IgD-negative memory B cell (primary cell): ENCODE measurements at regions not wholly inside any gene's neighbourhood (a gene's known extent, or its start where the extent isn't known, plus 50 kb on each side); places are given as distances from the start of the nearest gene placed in this dataset.

Source experiments
- H3K27ac Mint-ChIP-seq, 3 donors: one replicate each; pipeline ENCODE4 v1.8.0; 2020 to 2022; ENCODE audit warnings: mild to moderate bottlenecking in 3 of 3, mixed read lengths in 3 of 3, moderate library complexity in 1 of 3
- H3K27me3 Mint-ChIP-seq: one replicate; pipeline ENCODE4 v1.8.0; 2021; ENCODE audit warnings: mixed read lengths
- H3K36me3 Mint-ChIP-seq: one replicate; pipeline ENCODE4 v1.8.0; 2020; ENCODE audit warnings: mild to moderate bottlenecking, mixed read lengths
- H3K4me1 Mint-ChIP-seq, 3 donors: one replicate each; pipeline ENCODE4 v1.8.0; 2020 to 2022; ENCODE audit warnings: mixed read lengths in 3 of 3, mild to moderate bottlenecking in 1 of 3
- H3K4me3 Mint-ChIP-seq, 4 donors: one replicate each; pipeline ENCODE4 v1.8.0; 2020 to 2022; ENCODE audit warnings: mild to moderate bottlenecking in 4 of 4, mixed read lengths in 4 of 4, moderate library complexity in 3 of 4
- H3K9me3 Mint-ChIP-seq, 3 donors: one replicate each; pipeline ENCODE4 v1.8.0; 2020 to 2021; ENCODE audit warnings: mixed read lengths in 3 of 3, mild to moderate bottlenecking in 1 of 3

DNA sequence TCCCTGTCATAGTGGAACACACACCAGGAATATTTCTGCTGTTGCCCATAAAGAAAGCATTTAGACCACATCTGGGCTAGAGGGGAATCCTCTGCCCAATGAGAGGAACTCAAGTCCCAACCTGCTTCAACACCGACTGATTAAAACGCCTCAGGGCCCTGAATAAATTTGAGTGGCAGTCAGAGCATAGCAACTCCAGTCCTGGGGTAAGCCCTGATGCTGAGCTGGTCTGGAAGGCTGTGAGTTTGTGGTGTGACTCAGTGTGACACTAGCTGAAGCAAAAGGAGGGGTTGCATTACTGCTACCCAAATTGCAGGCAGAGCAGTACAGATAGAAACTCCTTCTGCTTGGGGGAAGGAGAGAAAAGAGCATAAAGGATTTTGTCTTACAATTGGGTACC, 148.3 kb downstream of the PRDM9 start:
- H3K27me3 Mint-ChIP-seq: no peaks in the 10 kb centered on the region
- H3K36me3 Mint-ChIP-seq: no peaks in the 10 kb centered on the region
- H3K4me1 Mint-ChIP-seq: no peaks in the 10 kb centered on the region
- no peak overlapping the region for H3K4me3 Mint-ChIP-seq
- H3K27ac Mint-ChIP-seq: no peak overlapping the region
- peaks cover 0 to 6% (median 3%) of the 10 kb centered on the region in 3 donors for H3K9me3 Mint-ChIP-seq

DNA sequence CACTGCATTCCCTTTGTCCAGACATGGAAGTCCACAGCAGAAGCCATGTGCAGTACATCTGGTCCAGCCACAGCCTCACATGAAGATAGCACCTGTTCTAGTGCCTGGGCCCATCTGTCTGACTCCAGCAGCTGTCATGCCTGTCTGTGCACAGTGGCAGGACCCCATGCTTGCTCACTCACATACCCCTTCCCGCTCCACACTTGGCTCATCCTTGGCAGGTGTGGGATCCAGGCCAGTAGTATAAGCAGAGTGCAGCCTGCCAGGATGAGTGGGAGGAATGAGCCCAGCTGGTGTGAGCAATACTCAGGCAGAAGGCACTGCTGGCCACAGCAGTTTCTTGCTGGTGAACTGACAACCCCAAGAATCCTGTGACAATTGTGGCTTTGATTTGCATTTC, 168.0 kb downstream of the PRDM9 start:
- Mint-ChIP-seq H3K27me3 (no peaks in the 10 kb centered on the region), H3K4me1 (no peaks in the 10 kb centered on the region), H3K4me3 (no peak overlapping the region), H3K9me3 (peaks cover 0 to 2% (median 0%) of the 10 kb centered on the region in 3 donors), H3K36me3 (no peaks in the 10 kb centered on the region), H3K27ac (no peak overlapping the region)

- Mint-ChIP-seq H3K27me3 (no peaks in the 10 kb centered on the region), H3K36me3 (no peaks in the 10 kb centered on the region), H3K4me1 (no peaks in the 10 kb centered on the region), H3K27ac (no peak overlapping the region), H3K4me3 (no peak overlapping the region), H3K9me3 (peaks cover 0 to 4% (median 4%) of the 10 kb centered on the region in 3 donors)
These were observed 170.6 kb downstream of the PRDM9 start for GRCh38 chr5:23677996-23678395.

GRCh38 chr5:23684103-23684502, 176.7 kb downstream of the PRDM9 start:
- H3K9me3 Mint-ChIP-seq: peaks cover 3 to 7% (median 4%) of the 10 kb centered on the region in 3 donors
- no peaks in the 10 kb centered on the region for H3K27me3 Mint-ChIP-seq
- no peak overlapping the region for H3K4me3 Mint-ChIP-seq
- no peaks in the 10 kb centered on the region for H3K4me1 Mint-ChIP-seq
- H3K27ac Mint-ChIP-seq: no peak overlapping the region
- H3K36me3 Mint-ChIP-seq: no peaks in the 10 kb centered on the region

GRCh38 chr5:23703940-23704855, 196.8 kb downstream of the PRDM9 start:
- no peaks in the 10 kb centered on the region for H3K36me3 Mint-ChIP-seq
- no peaks in the 10 kb centered on the region for H3K4me1 Mint-ChIP-seq
- no peak overlapping the region for H3K4me3 Mint-ChIP-seq
- H3K27me3 Mint-ChIP-seq: no peaks in the 10 kb centered on the region
- peaks cover 0 to 2% (median 0%) of the 10 kb centered on the region in 3 donors for H3K9me3 Mint-ChIP-seq
- H3K27ac Mint-ChIP-seq: no peak overlapping the region

DNA sequence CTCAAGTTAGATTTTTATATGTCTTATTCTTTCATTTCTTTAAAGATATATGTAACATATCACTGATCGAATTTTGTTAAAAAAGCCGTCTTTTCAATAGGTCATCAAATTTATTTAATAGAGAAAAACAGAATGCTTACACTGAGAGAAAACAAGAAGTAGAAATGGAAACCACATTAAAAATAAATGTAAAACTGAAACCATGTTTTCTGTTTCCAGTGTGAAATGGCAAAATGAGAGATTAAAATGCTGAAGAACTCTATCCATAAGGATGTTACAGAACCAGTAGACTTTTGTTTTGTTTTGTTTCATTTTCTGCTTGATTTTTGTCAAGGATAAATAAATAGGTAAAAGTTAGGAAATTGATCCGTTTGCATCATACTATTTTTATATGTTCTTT, 210.1 kb downstream of the PRDM9 start:
- Mint-ChIP-seq H3K4me1 (no peaks in the 10 kb centered on the region), H3K27ac (no peak overlapping the region), H3K36me3 (peaks cover 1% of the 10 kb centered on the region), H3K27me3 (no peaks in the 10 kb centered on the region), H3K4me3 (no peak overlapping the region), H3K9me3 (peaks cover 0 to 7% (median 1%) of the 10 kb centered on the region in 3 donors)

GRCh38 chr5:23718564-23718963, 211.2 kb downstream of the PRDM9 start:
- Mint-ChIP-seq H3K27me3 (no peaks in the 10 kb centered on the region), H3K9me3 (peaks cover 0 to 3% (median 1%) of the 10 kb centered on the region in 3 donors), H3K4me3 (no peak overlapping the region), H3K36me3 (no peaks in the 10 kb centered on the region), H3K27ac (no peak overlapping the region), H3K4me1 (no peaks in the 10 kb centered on the region)

DNA sequence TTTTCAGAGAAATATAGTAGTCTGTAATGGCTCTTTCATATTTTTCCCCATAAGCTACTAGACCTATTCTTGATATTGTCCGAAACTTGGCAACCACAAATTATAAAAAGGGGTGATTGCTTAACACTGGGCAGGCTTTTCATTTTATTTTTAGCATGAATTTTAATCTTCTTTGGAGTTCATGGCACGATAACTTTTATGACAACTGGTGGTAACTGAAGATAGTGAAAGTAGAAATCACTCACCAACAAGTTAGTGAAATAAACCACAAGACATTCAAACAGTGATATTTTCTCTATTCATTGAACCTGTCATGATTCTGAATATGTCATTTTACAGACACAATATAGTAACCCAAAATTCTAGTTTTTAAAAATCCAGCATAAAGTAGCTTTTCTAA, 213.9 kb downstream of the PRDM9 start:
- Mint-ChIP-seq H3K4me1 (no peaks in the 10 kb centered on the region), H3K36me3 (no peaks in the 10 kb centered on the region), H3K4me3 (no peak overlapping the region), H3K27me3 (no peaks in the 10 kb centered on the region), H3K27ac (no peak overlapping the region), H3K9me3 (peaks cover 0 to 3% (median 1%) of the 10 kb centered on the region in 3 donors)

DNA sequence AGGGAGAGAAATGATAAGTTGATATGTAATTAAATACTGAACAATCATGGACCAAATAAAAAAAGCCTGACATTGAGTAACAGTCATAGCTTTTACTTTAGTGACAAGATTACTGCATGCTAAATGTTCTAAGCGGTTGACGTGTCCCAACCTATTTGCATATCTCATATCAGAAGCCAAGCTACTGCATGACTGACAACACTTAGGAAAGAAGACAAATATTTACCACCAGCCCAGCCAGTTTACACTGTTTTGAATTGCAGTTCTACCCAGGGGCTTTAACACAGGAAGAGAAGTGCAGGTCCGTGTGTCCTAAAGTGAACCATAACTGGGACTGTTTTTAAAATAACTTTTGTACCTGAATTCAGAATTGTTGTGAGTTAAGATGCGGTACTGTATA, 219.9 kb downstream of the PRDM9 start:
- Mint-ChIP-seq H3K9me3 (peaks cover 3 to 6% (median 4%) of the 10 kb centered on the region in 3 donors), H3K4me1 (no peaks in the 10 kb centered on the region), H3K4me3 (no peak overlapping the region), H3K27ac (no peak overlapping the region), H3K36me3 (no peaks in the 10 kb centered on the region), H3K27me3 (no peaks in the 10 kb centered on the region)

DNA sequence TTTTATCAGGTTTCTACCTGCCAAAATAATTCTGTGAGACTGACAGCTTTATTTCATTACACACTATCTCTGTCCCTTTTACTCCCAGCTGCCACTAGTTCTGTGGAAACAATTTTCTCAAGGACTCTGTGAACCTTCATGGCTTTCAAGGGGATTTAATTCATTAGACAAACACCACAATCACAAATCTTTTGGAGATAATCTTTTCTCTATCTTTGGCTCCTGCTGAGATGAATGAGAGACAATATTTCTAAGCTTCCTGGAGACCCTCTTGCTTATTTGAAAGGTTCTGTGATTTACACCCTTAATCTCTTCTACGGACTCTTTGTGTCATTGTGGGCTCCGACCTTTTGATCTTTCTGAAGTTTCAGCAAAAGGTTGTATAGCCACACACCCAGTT, 222.6 kb downstream of the PRDM9 start:
- Mint-ChIP-seq H3K4me1 (no peaks in the 10 kb centered on the region), H3K9me3 (peaks cover 5 to 6% (median 6%) of the 10 kb centered on the region in 3 donors), H3K36me3 (no peaks in the 10 kb centered on the region), H3K27me3 (no peaks in the 10 kb centered on the region), H3K4me3 (no peak overlapping the region), H3K27ac (no peak overlapping the region)

DNA sequence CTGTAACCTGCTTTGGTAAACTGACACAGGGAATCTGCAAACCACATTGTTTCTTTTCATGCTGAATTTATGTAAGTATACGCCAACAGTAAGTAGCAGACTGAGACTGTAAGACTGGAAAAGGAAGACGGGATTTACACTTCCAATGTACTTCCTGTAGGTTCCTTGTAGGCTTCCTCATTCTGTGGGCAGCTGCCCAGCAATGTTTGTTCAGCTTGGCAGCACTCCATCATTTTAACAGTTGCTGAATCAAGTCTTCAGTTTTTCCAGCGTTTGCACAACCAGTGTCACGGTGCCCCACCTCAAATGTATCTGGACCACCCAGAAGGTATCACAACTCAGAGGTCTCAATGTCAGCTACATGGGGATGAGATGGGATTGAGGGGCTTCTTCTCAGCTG, 232.6 kb downstream of the PRDM9 start:
- Mint-ChIP-seq H3K9me3 (peaks cover 0 to 3% (median 1%) of the 10 kb centered on the region in 3 donors), H3K36me3 (no peaks in the 10 kb centered on the region), H3K4me3 (no peak overlapping the region), H3K27me3 (no peaks in the 10 kb centered on the region), H3K4me1 (no peaks in the 10 kb centered on the region), H3K27ac (no peak overlapping the region)

DNA sequence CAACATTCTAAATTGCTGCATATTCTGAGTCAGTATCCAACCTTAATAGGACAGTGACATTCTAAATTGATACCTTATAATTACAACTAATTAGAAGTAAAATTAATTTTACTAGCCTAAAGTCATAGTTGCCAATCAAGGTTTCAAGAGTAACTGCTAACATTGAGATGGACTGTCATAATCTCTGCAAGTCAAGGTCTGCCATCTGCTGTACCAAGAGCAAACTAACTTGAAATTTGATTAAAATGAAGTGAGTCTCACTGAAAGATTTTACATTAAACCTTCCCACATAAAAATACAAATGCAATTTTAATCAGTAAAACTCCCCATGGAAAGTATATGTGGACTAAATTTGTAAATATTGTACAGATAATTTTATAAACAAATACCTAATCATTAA, 235.3 kb downstream of the PRDM9 start:
- H3K4me3 Mint-ChIP-seq: no peak overlapping the region
- H3K27me3 Mint-ChIP-seq: no peaks in the 10 kb centered on the region
- H3K9me3 Mint-ChIP-seq: peaks cover 0 to 3% (median 0%) of the 10 kb centered on the region in 3 donors
- H3K27ac Mint-ChIP-seq: no peak overlapping the region
- H3K4me1 Mint-ChIP-seq: no peaks in the 10 kb centered on the region
- H3K36me3 Mint-ChIP-seq: no peaks in the 10 kb centered on the region

- H3K27me3 Mint-ChIP-seq: no peaks in the 10 kb centered on the region
- H3K9me3 Mint-ChIP-seq: peaks cover 0 to 5% (median 0%) of the 10 kb centered on the region in 3 donors
- no peaks in the 10 kb centered on the region for H3K36me3 Mint-ChIP-seq
- H3K4me1 Mint-ChIP-seq: no peaks in the 10 kb centered on the region
- H3K27ac Mint-ChIP-seq: no peak overlapping the region
- H3K4me3 Mint-ChIP-seq: no peak overlapping the region
These were observed 248.5 kb downstream of the PRDM9 start for GRCh38 chr5:23755906-23756305.

DNA sequence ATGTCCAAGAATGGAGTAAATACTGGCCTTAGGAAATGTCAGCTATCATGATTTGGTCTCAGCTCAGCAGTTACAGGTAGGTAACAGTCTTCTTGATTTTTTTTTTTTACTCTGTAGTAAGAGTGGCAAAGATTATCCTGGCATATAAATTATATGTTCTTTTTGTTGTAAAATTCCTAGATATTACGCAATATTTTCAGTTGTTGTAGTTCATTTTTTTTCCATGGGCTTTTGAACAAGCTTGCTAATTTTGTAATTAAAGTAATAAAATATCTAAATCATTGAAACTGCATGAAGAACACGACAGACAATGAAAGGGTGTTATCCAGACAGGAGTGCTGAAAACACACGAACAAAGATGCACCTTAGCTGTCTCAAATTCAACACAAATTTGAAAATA, 249.4 kb downstream of the PRDM9 start:
- no peak overlapping the region for H3K27ac Mint-ChIP-seq
- H3K27me3 Mint-ChIP-seq: no peaks in the 10 kb centered on the region
- H3K9me3 Mint-ChIP-seq: no peaks in the 10 kb centered on the region
- H3K36me3 Mint-ChIP-seq: no peaks in the 10 kb centered on the region
- H3K4me1 Mint-ChIP-seq: no peaks in the 10 kb centered on the region
- no peak overlapping the region for H3K4me3 Mint-ChIP-seq

- H3K27ac Mint-ChIP-seq: no peak overlapping the region
- H3K9me3 Mint-ChIP-seq: peaks cover 0 to 7% (median 0%) of the 10 kb centered on the region in 3 donors
- no peaks in the 10 kb centered on the region for H3K4me1 Mint-ChIP-seq
- H3K27me3 Mint-ChIP-seq: no peaks in the 10 kb centered on the region
- H3K4me3 Mint-ChIP-seq: no peak overlapping the region
- H3K36me3 Mint-ChIP-seq: no peaks in the 10 kb centered on the region
These were observed 255.8 kb downstream of the PRDM9 start for GRCh38 chr5:23763170-23763569.

DNA sequence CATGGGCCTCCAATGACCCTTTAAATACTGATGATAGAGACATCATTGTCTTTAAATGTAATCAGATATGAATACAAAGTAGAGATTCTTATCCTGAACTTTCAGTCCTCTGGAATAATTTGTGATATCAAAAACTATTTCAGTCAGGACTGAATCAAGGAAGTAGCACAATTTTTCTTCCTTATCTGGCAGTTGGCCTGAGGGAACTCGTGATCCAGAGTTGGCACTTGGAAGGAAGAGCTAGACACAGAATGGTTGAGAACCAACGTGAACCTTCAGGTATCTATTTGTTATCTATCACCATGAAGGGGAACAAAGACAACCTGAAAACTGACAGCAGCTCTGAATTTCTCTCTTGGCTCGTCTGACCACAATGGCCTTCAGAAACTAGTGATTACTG, 269.3 kb downstream of the PRDM9 start:
- Mint-ChIP-seq H3K27ac (no peak overlapping the region), H3K27me3 (no peaks in the 10 kb centered on the region), H3K9me3 (peaks cover 4 to 10% (median 5%) of the 10 kb centered on the region in 3 donors), H3K36me3 (no peaks in the 10 kb centered on the region), H3K4me3 (no peak overlapping the region), H3K4me1 (no peaks in the 10 kb centered on the region)
